ENCODE measurements at regions not wholly inside any gene's neighbourhood (a gene's known extent, or its start where the extent isn't known, plus 50 kb on each side); places are given as distances from the start of the nearest gene placed in this dataset.

DNA sequence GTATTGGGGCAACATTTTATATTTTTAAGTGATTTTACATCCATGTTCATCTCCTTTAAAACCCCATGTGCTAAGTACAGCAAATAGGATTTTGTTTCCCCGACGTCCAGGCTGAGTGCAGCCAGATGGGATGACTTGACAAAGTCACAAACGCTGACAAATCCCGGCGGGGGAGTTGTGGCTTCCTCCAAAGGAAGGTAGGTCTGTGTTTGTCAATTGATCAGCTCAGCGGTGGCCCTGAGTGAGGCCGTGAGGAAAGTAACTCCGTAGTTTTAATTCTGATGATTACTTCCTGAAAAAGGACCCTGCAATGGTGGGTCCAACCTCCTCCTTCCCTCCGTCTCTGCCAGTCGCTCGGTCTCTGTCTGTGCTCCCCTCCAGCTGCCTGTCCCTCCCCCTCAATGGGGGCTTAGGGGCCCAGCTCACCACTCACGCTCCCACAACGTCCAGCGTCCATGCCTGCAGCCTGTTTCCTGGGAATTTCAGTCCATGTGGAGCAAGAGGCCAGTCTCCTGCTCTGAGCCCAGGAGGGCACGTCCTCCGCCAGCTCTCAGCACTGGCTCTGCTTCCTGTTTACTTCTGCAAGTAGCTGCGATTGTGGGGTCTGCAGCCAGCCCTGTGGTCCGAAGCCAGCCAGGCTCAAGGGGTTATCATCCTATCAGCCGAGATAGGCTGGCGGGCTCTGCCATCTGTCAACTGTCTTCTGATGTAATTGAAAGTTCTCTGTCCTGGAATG lies 209.4 kb upstream of the FOXF1 start:
- TF ChIP-seq, protein P1, sequence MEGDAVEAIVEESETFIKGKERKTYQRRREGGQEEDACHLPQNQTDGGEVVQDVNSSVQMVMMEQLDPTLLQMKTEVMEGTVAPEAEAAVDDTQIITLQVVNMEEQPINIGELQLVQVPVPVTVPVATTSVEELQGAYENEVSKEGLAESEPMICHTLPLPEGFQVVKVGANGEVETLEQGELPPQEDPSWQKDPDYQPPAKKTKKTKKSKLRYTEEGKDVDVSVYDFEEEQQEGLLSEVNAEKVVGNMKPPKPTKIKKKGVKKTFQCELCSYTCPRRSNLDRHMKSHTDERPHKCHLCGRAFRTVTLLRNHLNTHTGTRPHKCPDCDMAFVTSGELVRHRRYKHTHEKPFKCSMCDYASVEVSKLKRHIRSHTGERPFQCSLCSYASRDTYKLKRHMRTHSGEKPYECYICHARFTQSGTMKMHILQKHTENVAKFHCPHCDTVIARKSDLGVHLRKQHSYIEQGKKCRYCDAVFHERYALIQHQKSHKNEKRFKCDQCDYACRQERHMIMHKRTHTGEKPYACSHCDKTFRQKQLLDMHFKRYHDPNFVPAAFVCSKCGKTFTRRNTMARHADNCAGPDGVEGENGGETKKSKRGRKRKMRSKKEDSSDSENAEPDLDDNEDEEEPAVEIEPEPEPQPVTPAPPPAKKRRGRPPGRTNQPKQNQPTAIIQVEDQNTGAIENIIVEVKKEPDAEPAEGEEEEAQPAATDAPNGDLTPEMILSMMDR (IDR thresholded peaks at IDR 0.05; ENCODE audit: poor library complexity, severe bottlenecking) = no peak
- no peak for ATAC-seq (ENCODE audit: low read depth)
- Histone ChIP-seq H3K27me3 (ENCODE audit: insufficient read depth, poor library complexity, severe bottlenecking) (peaks cover 58% of the 10 kb centered on the region), H3K36me3 (ENCODE audit: low read depth) (no peaks in the 10 kb centered on the region), H3K4me3 (ENCODE audit: severe bottlenecking) (no peak overlapping the region), H3K4me1 (ENCODE audit: insufficient read depth, poor library complexity, severe bottlenecking) (peaks cover 3% of the 10 kb centered on the region), H3K9me3 (ENCODE audit: severe bottlenecking) (no peaks in the 10 kb centered on the region), H3K27ac (ENCODE audit: poor library complexity, severe bottlenecking) (no peak overlapping the region)
- peak; percentile 29 for DNase-seq (ENCODE audit: low spot score)

DNA sequence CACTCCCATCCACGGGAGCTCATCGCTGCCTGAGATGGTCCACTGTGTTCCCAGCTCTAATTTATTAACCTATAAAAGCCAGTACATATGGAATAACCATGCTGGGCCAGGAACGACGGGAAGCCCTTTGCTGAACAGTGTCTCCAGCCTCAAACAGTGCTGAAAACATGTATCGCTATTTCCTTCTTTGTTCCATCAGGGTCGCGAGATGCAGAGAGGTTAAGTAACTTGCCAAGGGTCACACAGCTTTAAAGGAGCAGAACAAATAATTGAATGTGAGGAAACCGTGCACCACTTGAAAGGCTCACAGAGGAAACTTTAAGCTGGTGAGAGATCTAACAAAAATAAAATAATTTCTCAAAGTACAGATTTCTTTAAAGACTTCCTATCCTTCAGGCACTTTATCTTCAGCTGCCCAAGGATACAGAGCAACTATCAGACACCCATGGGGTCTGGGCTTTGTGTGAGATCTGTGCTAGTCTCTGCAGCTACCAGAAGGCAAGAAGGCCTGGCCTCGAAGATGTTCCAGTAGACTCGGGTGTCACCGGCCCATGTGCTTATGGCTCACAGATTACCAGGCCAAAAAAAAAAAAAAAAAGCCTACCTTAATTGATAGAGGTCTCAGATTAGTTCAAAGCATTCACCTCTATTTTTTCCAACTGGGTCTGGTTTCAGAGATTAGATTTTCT lies 207.8 kb upstream of the FOXF1 start:
- H3K9me3 ChIP-seq (ENCODE audit: severe bottlenecking) = no peaks in the 10 kb centered on the region
- TF ChIP-seq, protein P1 (IDR thresholded peaks at IDR 0.05; ENCODE audit: poor library complexity, severe bottlenecking) = no peak
- peaks cover 41% of the 10 kb centered on the region for H3K27me3 ChIP-seq (ENCODE audit: insufficient read depth, poor library complexity, severe bottlenecking)
- H3K4me3 ChIP-seq (ENCODE audit: severe bottlenecking) = no peak overlapping the region
- no peaks in the 10 kb centered on the region for H3K36me3 ChIP-seq (ENCODE audit: low read depth)
- peaks cover 15% of the 10 kb centered on the region for H3K4me1 ChIP-seq (ENCODE audit: insufficient read depth, poor library complexity, severe bottlenecking)
- no peak for ATAC-seq (ENCODE audit: low read depth)
- H3K27ac ChIP-seq (ENCODE audit: poor library complexity, severe bottlenecking) = no peak overlapping the region
- no peak for DNase-seq (ENCODE audit: low spot score)

GRCh38 chr16:86303787-86304678 lies 206.3 kb upstream of the FOXF1 start:
- ATAC-seq (ENCODE audit: low read depth) = no peak
- H3K27me3 ChIP-seq (ENCODE audit: insufficient read depth, poor library complexity, severe bottlenecking) = peaks cover 27% of the 10 kb centered on the region
- H3K27ac ChIP-seq (ENCODE audit: poor library complexity, severe bottlenecking) = no peak overlapping the region
- no peaks in the 10 kb centered on the region for H3K36me3 ChIP-seq (ENCODE audit: low read depth)
- TF ChIP-seq, protein P1 (IDR thresholded peaks at IDR 0.05; ENCODE audit: poor library complexity, severe bottlenecking) = no peak
- H3K4me1 ChIP-seq (ENCODE audit: insufficient read depth, poor library complexity, severe bottlenecking) = peaks cover 17% of the 10 kb centered on the region
- no peak overlapping the region for H3K4me3 ChIP-seq (ENCODE audit: severe bottlenecking)
- no peaks in the 10 kb centered on the region for H3K9me3 ChIP-seq (ENCODE audit: severe bottlenecking)
- DNase-seq (ENCODE audit: low spot score) = peak; percentile 43

DNA sequence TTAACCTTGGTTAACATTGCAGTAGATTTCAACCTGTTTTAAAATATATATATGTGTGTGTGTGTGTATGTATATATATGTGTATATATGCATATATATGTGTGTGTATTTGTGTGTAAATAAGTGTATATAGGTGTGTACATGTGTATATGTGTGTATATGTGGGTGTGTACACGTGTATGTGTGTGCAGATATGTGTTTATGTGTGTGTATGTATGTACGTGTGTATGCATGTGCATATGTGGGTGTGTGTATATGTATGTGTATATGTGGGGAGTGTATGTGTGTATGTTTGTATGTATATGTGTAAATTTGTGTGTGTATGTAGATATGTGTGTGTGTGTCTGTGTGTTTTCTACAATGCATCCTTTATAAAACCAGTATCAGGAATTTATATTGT lies 205.5 kb upstream of the FOXF1 start:
- Histone ChIP-seq H3K27me3 (ENCODE audit: insufficient read depth, poor library complexity, severe bottlenecking) (peaks cover 18% of the 10 kb centered on the region), H3K9me3 (ENCODE audit: severe bottlenecking) (no peaks in the 10 kb centered on the region), H3K27ac (ENCODE audit: poor library complexity, severe bottlenecking) (no peak overlapping the region), H3K36me3 (ENCODE audit: low read depth) (no peaks in the 10 kb centered on the region), H3K4me1 (ENCODE audit: insufficient read depth, poor library complexity, severe bottlenecking) (peaks cover 17% of the 10 kb centered on the region), H3K4me3 (ENCODE audit: severe bottlenecking) (no peak overlapping the region)
- TF ChIP-seq, protein P1 (IDR thresholded peaks at IDR 0.05; ENCODE audit: poor library complexity, severe bottlenecking) = no peak
- DNase-seq (ENCODE audit: low spot score) (no peak), ATAC-seq (ENCODE audit: low read depth) (no peak)
